T-helper 2 cell (primary cell): ENCODE measurements at regions not wholly inside any gene's neighbourhood (a gene's known extent, or its start where the extent isn't known, plus 50 kb on each side); places are given as distances from the start of the nearest gene placed in this dataset.
"Not testable (repeated sequence)": the region's sequence is repeated elsewhere in the genome, so short reads cannot be mapped to it uniquely, and the experiment has no call there.

ENCODE experiments used
- DNase-seq, 5 experiments: peaks; one replicate each; pipeline versions ENCODE4 v3.0.0 to v3.0.0-alpha.2; 2012 to 2022

DNA sequence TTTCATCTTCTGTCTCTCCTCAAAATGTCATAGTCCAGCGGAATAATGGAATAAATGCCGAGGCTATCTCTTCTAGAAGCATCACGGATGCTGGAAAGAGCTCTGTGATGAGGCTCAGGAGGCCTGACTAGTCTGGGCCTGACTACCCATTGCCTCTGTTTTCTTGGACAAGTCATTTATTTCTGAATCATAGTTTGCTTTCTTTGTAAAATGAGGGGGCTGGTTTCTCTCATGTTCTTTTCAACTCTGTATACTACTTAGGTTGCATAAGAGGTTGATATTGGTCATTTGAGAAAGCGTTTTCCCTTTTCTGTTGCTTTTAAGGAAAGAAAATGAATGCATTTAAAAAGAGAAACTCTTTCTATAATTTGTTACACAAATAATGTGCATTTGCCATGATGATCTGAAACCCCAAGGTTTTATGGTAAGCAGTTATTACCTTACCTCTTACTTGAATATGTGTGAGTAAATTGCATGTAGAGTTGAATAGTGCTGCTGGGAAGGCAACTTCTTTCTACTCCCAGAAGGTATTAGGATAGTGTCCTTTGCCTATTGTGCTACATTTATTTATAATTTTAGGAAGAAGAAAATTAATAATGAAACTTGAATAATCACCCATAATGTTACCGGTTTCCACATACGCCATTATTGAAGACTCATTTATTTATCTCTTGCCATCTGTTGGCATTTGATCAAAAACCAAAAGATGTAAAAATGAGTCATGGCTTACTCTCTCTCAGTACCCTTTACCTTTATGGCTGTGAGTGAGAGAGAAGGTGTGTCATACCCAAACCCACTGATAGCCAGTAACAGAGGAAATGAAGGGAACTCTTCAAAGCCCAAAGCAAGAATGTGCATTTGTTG is 179.1 kb downstream of the FASLG start:
- peak in 2 of 5 experiments; percentile 74 to 86 for DNase-seq

DNA sequence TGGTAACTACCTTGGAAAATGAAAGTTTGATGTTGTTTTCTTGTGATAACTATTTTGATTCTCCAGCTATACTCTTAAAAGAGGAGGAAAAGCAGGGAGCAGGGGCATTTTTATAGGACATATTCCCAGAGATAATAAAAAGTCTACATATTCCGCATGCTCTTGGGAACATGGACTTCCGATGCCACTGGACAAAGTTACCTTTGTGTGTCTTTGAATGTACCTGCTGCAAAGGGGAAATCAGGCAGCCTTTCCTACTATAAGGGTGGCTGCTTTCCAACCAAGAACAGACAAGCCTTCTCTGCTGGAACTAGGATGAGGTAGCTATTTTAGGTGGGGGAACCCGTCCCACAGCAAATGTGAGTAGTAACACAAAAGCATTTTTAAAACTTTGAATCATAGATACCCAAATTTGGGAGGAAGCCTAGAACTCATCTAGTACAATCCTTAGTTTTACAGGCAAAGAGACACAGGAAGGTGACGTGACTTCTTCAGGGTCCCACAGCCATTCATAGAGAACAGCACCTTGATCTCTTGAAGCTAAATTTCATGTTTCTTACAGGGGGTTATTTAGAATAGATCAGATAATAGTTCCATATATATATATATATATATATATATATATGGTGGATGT is 179.9 kb downstream of the FASLG start:
- no peak for DNase-seq

DNA sequence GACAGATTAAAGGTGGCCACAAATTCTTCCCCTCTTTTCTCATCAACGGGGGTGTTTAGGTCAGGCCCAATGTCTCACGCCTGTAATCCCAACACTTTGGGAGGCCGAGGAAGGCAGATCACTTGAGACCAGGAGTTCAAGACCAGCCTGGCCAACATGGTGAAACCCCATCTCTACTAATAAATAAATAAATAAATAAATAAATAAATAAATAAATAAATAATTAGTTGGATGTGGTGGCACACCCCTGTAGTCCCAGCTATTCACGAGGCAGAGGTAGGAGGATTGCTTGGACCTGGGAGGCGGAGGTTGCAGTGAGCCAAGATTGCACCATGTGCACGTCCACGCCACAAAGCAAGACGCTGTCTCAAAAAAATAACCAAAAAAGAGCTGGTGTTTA is 180.7 kb downstream of the FASLG start:
- not testable (repeated sequence) for DNase-seq

DNA sequence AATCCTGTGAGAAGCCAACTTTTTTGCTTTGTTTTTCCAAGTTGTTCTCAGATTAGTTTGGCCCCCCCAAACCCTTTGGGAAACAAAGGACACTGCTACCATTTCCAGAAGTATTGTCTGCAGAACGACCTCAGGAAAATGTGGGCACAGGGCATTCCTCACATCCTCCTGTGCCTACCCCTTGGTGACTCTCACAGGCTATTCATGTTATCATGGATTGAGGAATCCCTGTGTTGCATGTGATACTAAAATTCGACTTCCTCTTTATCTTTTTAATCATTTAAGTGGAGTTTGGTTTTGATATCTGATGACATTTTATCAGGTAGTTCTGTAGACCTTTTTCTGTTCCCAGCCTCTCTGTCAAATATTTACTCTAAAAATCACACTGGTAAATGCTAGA is 184.5 kb downstream of the FASLG start:
- no peak for DNase-seq

DNA sequence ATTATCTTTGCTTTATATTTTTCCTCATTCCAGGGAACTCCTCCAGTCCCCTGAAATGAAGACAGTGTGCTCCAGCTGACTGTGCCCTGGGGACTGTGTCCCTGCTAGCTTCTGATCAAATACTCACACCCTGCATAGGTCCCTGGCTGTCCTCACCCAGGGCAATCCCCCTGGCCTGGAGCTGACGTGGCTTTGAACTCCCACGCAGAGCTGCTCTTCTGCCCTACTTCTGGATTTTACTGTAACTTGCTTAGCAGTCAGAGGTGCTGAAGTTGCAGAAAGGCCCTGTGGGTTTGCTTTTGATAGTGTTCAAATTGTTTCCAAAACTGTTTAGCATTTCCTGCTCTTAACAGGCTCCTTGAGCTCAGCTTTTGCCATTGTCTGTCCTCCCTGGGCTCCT is 186.5 kb downstream of the FASLG start:
- DNase-seq: peak in 3 of 5 experiments; percentile 16 to 59 (median 43)

DNA sequence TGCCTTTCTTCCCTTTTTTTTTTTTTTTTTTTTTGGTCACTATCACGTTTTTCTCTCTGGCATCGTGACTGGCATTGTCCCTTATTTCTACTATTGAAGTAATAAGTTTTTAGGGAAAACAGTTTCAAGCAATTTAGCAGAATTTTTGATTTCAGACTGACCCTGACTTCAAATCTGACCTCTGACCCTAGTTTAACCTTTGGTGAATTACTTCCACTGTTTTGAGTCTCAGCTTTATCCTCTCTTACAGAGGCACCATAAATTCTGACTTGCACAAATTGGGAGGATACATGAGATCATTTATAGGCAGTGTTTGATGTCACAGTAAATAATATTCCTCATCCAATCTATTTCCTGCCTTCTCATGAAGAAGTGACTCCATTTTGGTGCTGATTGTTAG is 187.0 kb downstream of the FASLG start:
- DNase-seq: no peak

DNA sequence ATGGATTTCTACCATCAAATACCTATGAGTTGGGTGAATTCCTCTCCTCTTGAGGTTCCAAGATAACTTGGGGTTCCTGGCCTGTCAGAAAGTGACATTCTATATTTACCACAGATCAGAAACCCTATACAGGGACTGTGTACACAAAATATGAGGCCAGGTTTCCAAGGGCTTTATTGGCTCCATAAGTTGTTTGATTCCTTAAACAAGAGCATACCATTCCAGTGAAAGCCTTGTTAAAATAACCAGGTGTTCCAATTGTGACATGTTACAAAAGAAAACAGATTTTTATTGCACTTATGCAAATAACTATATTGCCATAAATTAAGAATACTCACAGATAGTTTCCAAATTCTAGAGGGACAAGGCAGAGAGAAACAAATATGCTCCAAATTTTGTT is 188.9 kb downstream of the FASLG start:
- not testable (repeated sequence) for DNase-seq

DNA sequence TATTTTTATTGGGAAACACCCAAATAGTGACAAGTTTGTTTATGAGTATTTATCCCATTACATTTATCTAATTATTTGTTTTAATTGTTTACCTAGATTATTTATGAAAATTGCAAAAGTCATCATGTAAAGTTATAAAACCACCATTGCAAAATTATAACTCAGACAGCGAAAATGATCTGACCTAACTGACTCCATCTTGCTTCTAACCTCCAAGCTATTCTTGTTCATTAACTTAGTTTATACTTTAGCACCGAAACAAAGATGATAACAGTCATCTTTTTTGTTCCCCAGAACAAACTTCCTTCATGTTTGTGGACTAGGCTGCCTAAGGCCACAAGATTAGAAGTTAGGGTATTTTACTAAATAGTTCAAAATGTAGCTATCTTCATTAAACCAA is 190.8 kb downstream of the FASLG start:
- DNase-seq: no peak

DNA sequence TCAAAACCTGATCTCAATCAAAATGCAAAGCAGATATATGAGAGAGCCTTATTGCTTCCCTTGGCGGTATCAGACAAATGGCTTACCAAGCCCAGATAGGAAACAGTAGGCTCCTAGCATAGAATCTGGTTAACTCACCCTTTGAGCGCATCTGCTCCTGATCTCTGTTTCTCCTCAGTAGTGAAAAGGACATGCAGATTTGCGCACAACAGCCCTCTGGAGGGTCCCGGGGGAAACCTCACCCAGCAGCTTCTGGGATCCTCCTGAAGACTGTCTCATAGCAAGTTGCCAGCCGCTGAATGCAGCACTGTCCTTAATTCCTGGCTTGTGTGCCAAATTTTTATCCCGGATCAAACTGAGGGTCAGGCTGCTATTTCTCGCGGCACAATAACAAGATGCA is 192.2 kb downstream of the FASLG start:
- DNase-seq: no peak

DNA sequence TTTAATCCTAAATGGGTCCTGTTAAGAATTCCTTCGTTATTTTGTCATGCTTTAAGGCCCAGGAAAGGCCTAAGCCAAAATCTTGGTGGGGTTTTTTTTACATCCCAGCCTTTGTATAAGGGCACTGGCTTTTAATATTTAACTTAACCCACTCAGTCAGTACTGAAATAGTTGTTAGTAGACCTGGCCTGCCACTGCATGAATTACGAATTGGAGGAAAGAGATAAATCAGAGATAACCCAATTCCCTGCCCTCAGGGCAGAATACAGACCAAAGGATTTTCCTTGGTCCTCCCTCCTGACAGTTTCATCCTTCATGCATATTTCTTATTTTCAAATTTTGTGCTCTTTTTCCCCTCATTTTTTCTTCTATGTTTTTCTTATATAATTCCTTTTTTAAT is 193.0 kb downstream of the FASLG start:
- no peak for DNase-seq

DNA sequence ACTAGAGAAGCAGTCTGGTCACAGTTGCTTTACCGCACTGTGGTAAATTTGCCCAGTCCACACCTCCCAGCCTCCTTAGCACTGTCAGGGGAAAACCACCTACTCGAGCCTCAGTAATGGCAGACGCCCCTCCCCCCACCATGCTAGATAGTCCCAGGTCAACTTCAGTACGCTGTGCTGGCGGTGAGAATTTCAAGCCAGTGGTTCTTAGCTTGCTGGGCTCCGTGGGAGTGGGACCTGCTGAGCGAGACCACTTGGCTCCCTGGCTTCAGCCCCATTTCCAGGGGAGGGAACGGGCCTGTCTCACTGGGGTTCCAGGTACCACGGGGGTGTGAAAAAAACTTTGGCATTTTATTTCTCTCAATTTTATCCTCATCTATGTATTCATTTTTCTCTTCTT is 194.8 kb downstream of the TNFSF18 start:
- DNase-seq: not testable (repeated sequence)

DNA sequence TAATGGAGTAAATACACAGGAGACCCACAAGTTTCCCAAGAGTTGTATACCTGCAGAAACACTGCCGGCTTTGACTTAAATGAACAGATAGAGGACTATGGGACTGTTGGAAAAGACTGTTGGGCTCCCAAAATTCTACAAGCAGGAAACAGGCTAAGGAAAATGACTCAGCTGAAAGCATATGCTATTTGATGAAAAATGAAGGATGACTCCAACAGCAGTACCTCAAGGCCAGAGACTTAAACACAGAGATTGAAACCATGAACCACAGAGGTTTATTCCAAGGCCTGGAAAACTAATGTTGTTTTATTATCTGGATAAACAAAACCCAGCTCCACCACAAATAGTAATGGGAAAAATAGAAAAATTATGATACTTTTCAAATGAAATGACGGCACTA is 187.7 kb downstream of the TNFSF18 start:
- DNase-seq: no peak

DNA sequence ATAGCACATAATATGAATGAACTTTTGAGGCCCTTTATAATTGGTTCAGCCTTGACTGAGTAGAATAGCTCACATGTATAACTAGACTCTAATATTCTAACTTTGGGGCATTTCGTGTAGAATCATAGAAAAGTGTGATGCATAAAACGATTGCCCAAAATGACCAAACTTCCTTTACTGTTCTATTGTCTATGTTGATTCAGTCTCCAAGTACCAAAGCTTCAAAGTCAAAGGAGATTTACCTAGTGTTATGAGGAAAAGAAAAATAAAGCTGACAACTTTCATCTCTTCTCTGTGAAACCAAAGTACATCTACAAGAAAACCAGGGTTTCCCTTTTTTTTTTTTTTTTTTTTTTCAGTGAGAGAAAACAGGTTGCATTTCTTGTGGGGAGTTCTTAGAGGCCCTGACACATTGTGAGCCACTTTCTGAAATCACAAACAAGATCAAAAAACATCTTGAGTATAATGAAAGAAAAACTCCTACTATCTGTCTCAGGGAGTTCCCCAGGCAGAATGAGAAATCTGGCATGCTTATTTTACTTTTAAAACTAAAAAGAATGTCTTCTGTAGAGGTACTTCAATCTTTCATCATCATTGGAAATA is 183.4 kb downstream of the TNFSF18 start:
- peak in 2 of 5 experiments; percentile 0 to 3 for DNase-seq

DNA sequence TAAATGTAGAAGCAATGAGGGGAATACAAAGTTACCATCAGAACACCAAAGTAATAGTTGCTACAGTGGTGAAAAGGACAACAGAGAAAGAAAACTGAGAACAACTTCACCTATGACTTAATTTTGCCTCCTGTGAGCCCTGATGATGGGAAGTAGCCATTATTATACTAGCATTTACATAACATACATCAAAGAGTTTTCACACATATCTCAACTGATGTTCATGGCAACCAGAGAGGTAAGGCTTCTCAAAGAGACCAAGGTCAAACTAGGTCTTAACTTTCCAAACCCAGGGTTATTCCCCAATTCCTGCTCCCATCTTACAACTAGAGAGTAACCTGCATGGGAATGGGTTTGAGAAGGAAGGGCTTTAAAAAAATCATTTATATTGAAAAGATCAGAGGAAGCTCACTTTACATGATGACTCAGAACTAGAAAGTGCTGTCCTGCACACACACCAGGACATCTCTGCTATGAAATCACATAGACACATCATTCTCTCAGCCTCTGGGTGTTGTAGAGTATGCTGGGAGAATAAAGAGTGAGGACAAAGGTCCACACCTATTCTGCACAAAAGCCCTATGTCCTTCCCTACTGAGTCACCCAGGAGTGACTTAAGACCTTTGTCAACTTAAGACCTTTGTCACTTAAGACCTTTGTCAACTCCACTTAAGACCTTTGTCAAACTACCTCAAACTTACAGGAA is 179.7 kb downstream of the TNFSF18 start:
- peak in 1 of 5 experiments; percentile 49 for DNase-seq

DNA sequence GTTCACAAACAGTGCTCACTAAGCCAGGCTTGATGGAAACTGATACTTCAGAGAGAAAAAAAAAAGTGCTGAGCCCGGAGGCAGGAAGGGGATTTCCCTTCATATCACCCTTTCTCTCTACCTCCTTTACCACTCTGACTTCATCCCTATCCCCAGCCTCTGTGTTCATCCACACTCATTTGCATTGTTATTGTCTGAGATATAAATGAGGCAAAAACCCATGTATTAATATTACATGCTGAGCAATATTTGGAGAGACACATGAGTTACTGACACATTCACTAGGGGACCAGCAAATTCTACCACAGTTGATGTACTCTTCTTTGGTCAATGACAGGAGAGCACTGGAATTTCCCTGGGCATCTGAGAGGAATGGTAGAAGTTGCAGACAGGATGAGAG is 175.8 kb downstream of the TNFSF18 start:
- DNase-seq: peak in 1 of 5 experiments; percentile 2

DNA sequence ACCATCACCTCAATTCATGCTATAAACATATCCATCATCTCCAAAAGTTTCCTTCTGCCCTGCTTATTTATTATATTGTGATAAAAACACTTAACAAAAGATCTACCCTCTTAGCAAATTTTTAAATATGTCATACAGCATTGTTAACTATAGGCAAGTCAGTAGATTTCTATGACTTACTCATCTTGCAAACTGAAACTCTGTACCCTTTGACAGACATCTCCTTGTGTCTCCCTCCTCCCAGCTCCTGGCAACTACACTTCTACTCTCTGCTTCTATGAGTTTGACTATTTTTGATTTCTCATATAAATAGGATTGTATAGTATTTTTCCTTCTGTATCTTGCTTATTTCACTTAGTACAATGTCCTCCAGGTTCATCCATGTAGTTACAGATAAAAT is 174.8 kb downstream of the TNFSF18 start:
- no peak for DNase-seq

DNA sequence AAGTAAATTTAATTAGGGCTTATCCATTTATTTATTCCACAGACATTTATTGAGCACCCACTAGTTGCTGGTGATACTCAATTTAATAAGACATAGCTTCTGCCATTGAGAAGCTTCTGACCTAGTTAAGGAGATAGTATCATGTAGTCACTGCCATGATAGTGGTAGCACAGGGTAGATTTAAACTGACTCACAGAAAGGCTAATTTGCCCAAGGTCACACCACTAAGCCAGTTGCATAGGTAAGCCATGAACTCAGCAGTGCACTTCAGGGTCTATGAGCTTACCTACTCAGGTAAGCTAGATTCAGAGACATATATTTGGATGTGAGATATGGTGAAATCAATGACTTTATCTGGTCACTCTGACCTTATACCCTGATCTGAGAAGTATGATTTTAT is 168.4 kb downstream of the TNFSF18 start:
- DNase-seq: no peak

DNA sequence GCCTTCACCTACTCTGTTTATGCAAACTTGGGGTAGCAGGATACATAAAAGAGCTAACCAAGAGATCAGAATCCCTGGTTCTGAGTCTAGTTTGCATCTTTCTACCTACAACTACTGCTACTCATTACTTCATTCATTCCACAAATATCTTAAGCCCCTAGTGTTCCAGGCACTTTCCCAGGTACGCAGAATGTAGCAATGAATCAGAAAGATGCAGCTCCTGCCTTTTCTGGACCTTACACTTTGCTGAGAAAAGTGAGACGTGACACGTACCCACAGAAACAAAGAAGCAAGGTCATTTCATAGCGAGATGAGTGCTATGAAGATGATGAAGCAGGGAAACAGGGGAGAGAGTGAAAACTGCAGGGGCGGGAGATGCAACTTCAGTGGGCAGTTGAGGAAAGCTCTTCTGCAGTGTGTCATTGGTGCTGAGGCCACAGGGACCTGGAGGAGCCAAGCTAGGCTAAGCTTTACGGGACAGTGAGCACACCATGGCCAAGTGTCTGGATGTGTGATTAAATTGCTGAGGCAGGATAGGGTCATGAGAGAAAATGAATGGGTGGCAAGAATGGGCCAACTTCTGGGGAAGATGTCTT is 167.9 kb downstream of the TNFSF18 start:
- DNase-seq: no peak

DNA sequence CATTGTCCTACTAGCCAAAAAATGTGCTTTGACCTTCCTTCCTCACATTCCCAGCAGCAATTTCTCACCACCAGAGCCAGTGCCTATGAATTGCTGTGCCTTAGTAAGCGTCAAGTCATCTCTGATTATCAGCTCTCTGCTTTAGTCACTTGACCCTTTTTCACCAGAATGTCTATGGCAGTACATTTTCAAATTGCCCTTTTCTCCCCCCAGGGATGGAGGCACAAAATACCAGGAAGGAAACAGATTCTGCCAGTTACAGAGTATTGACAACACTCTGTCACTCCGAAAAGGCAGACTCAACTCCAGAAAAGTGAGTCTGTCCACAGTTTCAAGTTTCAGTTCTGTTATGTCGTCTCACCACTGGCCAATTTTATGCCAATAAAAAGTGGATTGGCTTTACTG is 167.4 kb downstream of the TNFSF18 start:
- DNase-seq: peak in 1 of 5 experiments; percentile 48

DNA sequence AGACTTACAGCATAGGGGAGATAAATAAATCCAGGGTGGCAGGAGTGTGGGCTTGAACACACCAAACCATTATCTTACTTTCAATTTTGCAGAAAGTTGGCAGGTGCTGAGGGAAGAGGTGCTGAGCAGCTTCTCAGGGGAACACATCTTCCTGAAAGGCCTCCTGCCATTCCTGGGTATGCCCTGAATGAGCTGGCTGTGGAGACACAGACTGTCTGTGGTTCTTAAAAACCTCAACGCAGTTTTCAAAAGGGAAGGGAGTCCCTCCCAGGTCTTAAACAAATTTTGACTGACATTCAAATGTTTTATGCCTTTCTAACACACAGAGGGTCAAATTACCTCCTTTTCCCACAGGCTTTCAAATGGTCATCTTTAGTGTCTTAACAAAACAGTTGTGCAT is 166.9 kb downstream of the TNFSF18 start:
- no peak for DNase-seq

DNA sequence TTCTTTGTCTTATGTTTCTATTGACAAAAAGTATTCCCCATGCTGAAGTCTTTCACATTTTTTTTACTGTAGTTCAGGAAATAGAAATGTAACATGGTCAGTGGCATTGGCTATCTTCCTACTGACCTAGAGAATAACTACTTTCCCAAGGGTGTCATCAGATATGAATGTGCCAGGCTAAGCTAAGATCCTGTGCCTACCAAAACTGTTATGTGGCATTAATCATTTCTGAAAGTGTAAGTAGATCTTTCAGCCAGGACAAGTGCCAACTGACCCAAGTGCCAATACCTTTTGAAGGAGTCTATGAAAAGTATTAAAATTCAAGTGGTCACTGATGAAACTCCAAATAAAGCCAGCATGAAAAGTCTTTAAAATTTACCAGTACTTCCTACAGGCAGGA is 165.3 kb downstream of the TNFSF18 start:
- DNase-seq: no peak

DNA sequence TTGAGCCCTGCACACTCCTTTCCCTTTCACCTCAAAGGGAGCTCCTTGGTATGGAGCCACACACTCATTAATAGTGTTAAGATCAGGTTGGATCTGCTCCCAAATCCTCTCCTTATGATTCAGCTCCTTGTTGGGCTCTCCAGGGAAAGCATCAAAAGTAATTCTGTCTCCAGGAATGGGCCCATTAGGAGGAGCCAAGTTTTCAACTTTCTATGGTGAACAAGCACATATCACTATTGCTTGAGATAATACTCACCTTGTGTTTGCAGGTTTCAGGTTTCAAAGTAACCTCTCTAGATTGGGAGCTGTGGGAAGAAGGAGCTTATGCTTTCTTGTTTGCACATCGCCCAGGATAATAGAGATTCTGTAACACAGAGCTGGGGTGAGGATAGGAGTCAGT is 164.8 kb downstream of the TNFSF18 start:
- DNase-seq: no peak

DNA sequence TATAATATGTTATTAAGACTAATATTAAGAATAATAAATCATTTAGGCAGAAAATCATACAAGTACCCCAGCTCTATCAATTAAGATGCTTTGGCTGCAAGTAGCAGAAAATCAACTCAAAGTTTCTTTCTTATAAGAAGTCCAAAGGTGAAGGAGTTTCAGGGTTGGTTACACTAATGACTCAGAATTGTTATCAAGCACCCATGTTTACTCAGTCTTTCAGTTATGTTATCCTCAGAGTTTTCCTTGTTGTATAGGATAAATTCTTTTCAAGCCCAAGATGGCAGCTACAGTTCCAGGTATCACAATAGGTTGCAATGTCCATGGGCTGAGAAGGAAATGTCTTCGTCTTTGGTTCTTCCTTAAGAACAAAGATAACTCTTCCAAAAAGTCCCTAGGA is 163.6 kb downstream of the TNFSF18 start:
- no peak for DNase-seq
